Fibroblast of villous mesenchyme (primary cell): ENCODE measurements at regions not wholly inside any gene's neighbourhood (a gene's known extent, or its start where the extent isn't known, plus 50 kb on each side); places are given as distances from the start of the nearest gene placed in this dataset.
"Not testable (repeated sequence)": the region's sequence is repeated elsewhere in the genome, so short reads cannot be mapped to it uniquely, and the experiment has no call there.

ENCODE experiments used
- DNase-seq: peaks from one replicate; pipeline ENCODE4 v3.0.0-alpha.2; 2010; ENCODE audit warnings: low read depth
- H3K4me3 ChIP-seq: 2 replicates; pipeline ENCODE4 v1.5.1; 2011; ENCODE audit warnings: low read depth, mild to moderate bottlenecking, low read length
- TF ChIP-seq, protein P1 (sequence below): IDR thresholded peaks from 2 replicates; pipeline ENCODE4 v1.5.1; 2012; ENCODE audit warnings: low read depth, mild to moderate bottlenecking, low read length; ENCODE audit not compliant: insufficient read depth

DNA sequence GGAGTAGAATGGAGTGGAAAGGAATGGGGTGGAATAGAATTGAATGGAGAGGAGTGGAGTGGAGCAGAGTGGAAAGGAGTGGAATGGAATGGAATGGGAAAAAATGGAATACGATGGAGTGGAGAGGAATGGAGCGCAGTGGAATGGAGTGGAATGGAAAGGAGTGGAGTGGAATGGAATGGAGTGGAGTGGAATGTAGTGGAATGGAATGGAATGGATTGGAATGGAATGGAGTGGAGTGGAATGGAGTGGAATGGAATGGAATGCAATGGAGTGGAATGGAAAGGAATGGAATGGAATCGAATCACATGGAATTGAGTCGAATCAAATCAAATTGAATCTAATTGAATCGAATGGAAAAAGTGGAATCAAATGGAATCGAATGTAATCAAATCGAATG, 1016.1 kb downstream of the CDY1 start:
- no peak overlapping the region for H3K4me3 ChIP-seq
- DNase-seq = no peak
- TF ChIP-seq, protein P1, sequence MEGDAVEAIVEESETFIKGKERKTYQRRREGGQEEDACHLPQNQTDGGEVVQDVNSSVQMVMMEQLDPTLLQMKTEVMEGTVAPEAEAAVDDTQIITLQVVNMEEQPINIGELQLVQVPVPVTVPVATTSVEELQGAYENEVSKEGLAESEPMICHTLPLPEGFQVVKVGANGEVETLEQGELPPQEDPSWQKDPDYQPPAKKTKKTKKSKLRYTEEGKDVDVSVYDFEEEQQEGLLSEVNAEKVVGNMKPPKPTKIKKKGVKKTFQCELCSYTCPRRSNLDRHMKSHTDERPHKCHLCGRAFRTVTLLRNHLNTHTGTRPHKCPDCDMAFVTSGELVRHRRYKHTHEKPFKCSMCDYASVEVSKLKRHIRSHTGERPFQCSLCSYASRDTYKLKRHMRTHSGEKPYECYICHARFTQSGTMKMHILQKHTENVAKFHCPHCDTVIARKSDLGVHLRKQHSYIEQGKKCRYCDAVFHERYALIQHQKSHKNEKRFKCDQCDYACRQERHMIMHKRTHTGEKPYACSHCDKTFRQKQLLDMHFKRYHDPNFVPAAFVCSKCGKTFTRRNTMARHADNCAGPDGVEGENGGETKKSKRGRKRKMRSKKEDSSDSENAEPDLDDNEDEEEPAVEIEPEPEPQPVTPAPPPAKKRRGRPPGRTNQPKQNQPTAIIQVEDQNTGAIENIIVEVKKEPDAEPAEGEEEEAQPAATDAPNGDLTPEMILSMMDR = no peak

DNA sequence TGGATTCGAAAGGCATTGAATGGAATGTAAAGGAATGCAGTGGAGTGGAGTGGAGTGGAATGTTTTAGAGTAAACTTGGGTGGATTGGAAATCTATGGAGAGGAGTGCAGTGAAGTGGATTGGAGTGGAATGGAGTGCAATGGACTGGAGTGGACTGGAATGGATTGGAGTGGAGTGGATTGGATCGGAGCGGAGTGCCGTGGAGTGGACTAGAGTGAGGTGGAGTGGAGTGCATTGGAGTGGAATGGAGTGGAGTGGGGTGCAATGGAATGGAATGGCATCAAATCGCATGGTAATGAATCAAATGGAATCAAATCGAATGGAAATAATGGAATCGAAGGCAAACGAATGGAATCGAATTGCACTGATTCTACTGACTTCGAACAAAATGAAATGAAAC, 1023.9 kb downstream of the CDY1 start:
- DNase-seq, H3K4me3 ChIP-seq: not testable (repeated sequence)

DNA sequence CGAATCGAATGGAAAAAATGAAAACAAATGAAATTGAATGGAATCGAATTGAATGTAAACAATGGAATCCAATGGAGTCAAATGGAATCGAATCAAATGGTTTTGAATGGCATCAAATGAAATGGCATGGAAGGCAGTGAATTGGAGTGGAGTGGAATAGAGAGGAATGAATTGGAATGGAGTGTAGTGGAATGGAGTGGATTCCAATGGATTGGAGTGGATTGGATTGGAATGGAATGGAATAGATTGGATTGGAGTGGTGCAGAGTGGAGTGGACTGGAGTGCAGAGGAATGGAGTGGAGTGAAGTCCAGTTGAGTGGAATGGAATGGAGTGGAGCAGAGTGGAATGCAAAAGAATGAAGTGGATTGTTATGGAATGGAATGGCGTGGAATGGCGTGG, 1026.3 kb downstream of the CDY1 start:
- not testable (repeated sequence) for DNase-seq, H3K4me3 ChIP-seq

DNA sequence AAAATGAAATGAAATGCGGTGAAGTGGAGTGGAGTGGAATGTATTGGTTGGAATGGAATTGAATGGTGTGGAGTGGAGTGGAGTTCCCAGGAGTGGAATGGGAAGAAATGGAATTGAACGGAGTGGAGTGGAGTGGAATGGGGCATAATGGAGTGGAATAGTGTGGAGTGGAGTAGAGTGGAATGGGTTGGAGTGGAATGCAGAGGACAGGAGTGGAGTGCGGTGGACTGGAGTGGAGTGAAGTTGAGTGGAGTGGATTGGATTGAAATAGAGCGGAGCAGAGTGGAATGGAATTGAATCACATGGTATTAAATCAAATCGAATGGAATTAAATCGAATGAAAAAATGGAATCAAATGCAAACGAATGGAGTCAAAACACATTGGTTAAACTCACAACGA, 1042.3 kb downstream of the CDY1 start:
- not testable (repeated sequence) for DNase-seq, H3K4me3 ChIP-seq

DNA sequence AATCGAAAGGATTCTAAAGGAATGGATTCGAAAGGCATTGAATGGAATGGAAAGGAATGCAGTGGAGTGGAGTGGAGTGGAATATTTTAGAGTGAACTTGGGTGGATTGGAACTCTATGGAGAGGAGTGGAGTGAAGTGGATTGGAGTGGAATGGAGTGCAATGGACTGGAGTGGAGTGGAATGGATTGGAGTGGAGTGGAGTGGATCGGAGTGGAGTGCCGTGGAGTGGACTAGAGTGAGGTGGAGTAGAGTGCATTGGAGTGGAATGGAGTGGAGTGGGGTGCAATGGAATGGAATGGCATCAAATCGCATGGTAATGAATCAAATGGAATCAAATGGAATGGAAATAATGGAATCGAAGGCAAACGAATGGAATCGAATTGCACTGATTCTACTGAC, 1044.8 kb downstream of the CDY1 start:
- DNase-seq, H3K4me3 ChIP-seq: not testable (repeated sequence)

DNA sequence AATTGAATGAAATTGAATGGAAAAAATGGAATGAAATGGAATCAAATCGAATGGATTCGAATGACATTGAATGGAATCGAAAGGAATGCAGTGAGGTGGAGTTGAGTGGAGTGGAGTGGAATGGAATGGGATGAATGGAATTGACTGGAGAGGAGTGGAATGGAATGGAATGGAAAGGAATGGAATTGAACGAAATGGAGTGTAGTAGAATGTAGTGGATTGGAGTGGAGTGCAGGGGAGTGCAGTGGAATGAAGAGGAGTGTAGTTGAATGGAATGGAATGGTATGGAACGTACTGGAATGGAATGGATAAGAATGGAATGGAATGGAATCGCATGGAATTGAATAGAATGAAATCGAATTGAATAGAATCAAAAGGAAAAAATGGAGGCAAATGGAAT, 1047.3 kb downstream of the CDY1 start:
- DNase-seq, H3K4me3 ChIP-seq: not testable (repeated sequence)

DNA sequence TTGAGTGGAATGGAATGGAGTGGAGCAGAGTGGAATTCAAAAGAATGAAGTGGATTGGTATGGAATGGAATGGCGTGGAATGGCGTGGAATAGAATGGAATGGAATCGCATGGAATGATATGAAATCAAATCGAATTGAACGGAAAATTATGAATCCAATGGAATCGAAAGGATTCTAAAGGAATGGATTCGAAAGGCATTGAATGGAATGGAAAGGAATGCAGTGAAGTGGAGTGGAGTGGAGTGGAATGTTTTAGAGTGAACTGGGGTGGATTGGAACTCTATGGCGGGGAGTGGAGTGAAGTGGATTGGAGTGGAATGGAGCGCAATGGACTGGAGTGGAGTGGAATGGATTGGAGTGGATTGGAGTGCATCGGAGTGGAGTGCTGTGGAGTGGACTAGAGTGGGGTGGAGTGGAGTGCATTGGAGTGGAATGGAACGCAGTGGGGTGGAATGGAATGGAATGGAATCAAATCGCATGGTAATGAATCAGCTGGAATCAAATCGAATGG, 1048.5 kb downstream of the CDY1 start:
- not testable (repeated sequence) for DNase-seq, H3K4me3 ChIP-seq

DNA sequence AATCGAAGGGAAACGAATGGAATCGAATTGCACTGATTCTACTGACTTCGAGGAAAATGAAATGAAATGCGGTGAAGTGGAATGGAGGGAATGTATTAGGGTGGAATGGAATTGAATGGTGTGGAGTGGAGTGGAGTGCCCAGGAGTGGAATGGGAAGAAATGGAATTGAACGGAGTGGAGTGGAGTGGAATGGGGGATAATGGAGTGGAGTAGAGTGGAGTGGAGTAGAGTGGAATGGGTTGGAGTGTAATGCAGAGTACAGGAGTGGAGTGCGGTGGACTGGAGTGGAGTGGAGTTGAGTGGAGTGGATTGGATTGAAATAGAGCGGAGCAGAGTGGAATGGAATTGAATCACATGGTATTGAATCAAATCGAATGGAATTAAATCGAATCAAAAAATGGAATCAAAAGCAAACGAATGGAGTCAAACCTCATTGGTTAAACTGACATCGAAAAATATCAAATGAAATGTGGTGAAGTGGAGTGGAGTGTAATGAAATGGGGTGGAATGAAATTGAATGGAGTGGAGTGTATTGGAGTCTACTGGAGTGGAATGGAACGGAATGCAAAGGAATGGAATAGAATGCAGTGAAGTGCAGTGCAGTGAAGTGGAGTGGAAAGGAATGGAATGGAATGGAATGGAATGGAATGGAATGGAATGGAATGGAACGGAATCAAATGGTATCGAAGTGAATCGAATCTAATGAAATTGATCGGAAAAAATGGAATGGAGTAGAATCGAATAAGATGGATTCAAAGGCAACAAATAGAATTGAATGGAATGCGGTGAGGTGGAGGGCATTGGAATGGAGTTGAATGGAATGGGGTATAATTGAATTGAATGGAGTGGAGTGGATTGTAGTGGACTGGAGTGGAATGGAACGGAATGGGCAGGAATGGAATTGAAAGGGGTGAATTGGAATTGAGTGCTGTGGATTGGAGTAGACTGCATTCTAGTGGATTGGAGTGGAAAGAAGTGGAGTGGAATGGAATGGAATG, 1049.3 kb downstream of the CDY1 start:
- H3K4me3 ChIP-seq = not testable (repeated sequence)
- DNase-seq = peak; percentile 13
